ENCODE measurements at regions not wholly inside any gene's neighbourhood (a gene's known extent, or its start where the extent isn't known, plus 50 kb on each side); places are given as distances from the start of the nearest gene placed in this dataset.

DNA sequence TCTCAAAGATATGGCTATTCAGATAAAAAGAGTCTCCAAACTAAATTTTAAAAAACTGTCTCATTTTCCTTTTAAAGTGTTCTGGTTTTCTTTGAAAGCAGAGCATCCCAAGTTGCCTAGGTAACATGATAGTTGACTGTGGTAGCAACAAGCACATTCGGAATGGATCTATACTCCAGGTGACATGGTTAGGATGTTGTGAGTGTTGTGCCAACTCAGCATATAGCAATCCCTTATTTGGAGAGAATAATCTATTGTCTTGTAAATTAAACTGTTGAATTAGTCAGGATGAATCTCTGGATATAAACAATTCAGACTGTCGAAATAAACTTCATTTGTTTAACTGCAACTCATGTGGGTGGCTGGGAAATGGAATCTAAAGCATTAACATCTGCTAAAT is 418.6 kb downstream of the TUSC7 start:
- no peak for DNase-seq (ENCODE audit: low read depth)

DNA sequence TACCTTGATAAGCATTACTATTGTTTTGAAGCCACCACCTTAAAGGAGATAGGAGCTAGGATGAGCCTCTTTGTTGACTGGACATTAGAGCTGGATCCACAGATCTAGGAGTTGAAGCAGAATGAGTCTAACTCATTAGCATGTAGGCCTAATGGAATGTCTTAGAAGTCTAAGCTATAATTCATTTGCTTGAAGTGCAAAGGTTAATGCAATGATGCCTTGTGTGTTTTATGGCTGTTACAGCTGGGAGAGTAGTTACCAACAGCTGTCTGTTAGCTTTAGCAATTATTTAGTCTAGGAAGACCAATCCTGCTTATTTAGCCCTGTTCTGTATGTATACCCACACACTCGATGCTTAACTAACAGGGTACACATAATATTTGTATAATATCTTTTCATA is 419.3 kb downstream of the TUSC7 start:
- no peak for DNase-seq (ENCODE audit: low read depth)

DNA sequence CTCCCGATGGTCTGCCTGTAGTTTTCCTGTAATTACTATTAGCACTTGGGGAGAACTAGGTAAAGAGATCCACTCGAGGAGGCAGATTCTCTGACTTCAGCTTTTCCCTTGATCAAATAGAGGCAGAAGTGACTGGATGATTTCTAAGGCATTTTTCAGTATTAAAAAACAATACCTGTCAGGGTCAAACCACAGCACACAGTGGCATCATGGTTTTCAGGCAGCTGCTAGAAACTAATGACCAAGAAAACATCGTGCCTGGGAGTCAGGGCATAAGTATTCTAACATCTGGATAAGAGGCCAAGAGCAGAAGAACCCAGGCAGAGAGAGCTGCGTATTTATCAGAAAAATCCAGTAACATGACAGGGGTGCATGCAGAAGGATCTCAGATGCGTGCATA is 419.9 kb downstream of the TUSC7 start:
- DNase-seq (ENCODE audit: low read depth), result no peak

DNA sequence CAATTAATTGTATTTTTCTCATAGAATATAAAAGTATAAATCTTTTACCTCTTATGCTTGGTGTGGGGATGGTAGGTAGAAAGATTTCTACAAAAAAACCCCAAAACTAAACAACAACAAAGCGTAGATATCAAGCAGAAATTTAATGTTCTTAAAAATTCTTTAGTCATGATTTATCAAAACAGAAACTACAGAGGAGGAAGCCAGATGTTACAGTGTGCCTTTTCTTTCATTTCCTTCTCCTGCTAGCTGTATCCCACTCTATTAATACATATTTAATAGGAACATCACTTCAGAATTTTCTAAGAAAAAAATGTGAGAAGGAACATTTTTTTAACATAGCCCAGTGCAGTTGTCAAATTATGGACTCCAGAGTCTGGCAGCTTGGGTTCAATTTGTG is 420.6 kb downstream of the TUSC7 start:
- DNase-seq (ENCODE audit: low read depth), result no peak

DNA sequence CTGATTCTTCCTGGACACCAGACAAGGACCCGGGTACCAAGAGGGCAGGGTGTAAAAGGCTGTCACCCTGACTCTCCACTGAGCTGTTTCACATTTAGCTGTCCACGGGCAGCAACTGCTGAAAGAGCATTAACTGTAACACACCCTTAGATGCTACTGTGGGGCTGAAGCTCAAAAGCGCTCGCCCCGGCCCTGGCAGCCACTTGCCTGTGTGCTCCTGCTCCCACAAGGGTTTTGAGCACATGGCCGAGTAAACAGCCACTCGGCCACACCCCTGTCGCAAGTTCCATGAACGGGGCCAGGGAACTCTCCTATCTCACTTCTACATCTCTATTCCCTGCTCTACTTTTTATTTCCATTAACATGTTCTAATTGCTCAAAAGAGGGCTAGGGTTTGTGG is 421.7 kb downstream of the TUSC7 start:
- DNase-seq (ENCODE audit: low read depth), result no peak

DNA sequence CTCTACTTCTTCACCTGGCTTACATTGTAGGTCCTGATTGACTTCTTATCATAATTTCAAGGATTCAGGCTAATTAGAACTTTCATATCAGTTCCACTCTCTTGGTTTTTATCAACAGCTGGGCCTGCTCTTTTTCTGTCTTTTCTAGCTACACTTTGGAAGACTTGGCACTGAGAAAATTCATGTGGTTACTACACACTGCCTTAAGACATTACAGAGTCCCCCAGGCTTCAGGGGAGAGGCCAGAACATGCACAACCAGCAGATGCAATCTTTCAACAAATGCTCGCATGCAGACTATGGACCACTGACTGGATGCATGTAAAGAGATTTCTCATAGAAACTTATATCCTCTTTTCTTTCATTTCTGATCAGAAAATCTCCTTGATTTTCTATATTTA is 423.5 kb downstream of the TUSC7 start:
- no peak for DNase-seq (ENCODE audit: low read depth)

DNA sequence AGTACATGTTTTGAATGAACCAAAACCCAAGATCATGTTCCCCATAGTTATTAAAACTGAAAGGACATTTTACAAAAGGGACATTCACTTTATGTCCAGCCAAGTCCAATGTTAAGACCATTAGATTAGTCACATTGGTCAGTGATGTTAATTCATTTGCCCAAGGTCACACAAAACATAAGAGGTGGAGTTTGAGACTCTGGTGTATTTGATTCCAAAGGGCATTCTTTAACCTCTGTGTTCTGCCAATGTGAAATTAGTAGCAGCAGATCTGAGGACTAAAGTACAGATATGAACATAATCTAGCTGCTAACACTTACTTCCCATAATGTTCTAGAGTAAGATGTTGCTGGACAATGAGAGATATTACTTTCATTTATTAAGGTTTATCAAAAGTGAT is 425.6 kb downstream of the TUSC7 start:
- no peak for DNase-seq (ENCODE audit: low read depth)

DNA sequence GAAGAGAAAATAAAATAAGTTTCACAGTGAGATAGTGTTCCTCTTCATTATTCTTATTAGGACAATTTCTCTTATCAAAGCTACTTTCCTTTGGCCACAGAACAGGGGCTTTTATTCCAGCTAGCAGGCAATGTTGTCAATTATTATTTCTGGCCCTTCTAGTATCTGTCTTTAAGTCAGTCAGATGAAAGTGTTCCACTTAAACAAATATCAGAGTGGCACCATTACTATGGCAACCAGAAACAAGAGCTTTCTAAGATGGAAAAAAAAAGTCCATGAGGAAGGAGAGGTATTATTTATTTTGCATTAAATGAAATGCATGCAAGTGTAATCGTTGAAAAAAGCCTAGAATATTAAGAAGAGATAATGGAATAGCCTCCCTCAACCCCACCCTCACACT is 426.4 kb downstream of the TUSC7 start:
- no peak for DNase-seq (ENCODE audit: low read depth)

DNA sequence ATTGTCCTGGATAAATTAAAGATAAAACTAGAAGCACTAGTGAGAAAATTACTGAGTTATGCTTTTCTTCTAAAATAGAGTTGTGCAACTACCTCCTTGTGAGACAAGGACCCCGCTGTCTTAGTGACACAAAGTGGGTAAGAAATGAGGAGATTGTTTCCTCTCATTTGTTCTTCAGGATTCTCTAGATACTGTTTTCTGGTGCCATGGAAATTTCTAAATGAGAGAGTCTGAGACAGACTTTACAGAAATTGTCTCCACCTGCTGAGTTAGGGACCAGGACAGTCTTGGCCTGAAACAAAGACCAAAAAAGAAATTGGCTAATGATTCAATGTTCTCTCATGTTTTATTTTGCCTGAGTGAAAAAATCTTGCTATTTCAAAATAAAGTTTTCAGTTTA is 427.5 kb downstream of the TUSC7 start:
- DNase-seq (ENCODE audit: low read depth), result no peak

DNA sequence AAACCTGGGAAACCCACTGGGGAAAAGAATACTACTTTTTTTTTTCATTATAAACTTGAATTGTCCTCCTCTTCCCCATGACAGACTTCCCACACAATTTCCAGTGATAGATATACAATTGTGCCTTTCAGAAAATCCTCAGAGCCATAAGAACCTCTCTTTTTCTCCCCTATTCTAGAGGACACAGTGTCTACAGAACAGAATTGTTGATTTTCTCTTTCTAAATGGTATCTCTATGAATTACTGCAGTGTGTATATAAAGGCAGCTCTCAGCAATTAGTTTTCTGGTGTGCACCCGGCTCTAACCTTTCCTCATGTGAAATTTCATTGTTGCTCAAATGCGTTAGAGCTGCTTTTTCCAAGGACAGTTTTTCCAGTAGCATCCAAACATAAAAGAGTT is 430.1 kb downstream of the TUSC7 start:
- DNase-seq (ENCODE audit: low read depth), result no peak

DNA sequence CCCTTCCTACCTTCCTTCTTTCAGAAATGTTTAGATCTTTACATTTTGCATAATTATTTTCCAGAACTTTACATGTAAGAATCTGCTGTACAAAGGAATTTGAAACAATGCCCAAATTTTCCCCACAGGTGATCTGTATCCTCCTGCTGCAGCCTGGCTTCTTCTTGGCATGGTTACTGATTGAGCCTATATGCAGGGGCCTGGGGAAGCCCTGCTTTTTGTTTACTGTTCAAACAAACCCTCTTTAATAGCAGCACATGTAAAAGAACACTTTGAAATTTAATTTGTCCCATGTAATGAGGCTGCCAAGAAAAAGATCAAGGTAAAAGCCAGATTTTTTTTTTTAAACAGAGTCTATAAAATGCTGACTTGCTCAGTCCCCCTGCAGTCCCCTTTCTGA is 432.2 kb downstream of the TUSC7 start:
- DNase-seq (ENCODE audit: low read depth), result no peak

DNA sequence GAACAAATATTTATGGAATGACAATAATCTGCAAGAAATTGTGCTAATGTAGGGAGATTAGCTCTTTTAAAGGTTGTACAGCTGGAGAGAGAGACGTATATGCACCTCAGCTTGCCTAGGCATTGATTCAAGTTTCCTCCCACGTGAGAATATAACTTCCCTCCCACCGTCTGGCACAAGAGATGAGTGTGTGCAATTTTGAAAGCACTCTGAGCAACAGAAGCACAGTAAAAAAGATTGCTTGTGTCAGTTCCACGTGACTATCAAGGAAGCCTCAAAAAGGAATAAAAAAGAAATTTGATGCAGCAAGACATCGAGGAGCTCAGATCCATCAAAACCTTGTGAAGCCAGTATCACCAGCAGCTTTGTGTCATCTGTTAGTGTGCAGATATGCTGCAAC is 435.3 kb downstream of the TUSC7 start:
- no peak for DNase-seq (ENCODE audit: low read depth)

DNA sequence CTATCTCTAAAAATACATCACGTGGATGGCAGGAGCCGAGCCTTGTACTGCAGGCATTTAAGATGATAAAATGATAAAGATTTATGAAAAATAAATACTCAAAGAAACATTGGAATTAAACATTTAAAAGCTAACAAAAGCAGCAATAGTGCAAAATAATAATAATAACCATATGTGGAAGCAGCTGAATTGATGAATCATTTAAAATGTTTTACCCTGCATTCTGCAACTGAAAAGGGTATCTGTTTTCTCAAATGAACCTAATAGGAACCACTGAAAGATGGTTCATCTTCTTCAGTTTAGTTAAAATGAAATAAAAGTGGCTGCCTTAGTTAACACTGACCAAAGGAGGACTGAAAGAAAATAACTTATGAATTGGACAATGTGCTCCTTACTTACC is 436.1 kb downstream of the TUSC7 start:
- DNase-seq (ENCODE audit: low read depth), result no peak

DNA sequence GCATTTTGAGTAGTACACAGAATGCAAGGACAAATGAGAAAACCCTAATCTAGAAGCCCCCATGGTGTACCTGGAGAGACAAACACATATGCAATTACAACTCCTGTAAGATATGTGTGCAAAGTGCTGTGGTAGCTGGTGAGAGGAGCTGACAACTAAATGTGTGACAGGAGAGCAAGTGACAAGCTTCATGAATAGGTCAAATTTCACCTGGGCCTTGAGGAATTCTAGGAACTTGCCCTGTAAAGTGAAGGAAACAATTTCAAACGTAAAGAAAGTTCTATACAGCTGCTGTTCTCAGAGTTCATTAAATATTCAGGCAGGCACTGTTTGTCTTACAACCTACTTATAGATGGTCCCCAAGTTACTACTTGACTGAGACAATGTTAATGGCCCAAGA is 437.0 kb downstream of the TUSC7 start:
- no peak for DNase-seq (ENCODE audit: low read depth)

DNA sequence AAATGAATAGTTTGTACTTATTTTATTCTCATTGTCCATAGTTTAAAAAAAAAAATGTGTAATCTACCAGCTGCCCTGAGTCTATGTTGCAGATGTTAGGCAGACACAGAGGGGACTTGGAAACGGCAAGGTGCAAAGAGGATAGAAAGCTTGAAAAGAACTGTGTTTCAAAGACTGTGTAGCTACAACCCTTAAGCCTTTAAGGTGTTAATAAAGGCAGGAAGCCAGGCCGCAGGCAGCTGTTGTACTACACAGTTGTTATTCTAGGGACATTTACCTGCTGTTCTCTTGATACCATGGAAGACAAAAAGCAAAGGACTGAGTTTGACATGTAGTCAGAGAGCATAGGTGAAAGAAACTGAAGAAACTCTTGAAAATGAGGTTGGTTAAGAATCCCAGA is 440.0 kb downstream of the TUSC7 start:
- DNase-seq (ENCODE audit: low read depth), result no peak

DNA sequence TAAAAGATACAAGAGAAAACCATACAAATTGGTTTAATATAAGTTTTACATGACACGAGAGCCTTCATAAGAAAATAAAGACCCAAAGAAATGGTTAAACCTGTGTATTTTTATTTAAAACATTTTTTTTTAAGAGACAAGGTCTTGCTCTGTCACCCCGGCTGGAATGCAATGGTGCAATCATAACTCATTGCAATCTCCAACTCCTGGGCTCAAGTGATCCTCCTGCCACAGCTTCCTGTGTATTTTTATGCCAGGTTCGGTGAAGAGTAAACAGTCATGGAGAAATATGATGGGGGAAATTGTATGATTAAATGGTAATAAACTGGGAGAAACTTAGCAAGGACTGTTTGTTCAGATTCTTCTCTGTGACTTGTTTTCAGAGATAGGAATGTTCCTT is 441.0 kb downstream of the TUSC7 start:
- no peak for DNase-seq (ENCODE audit: low read depth)

DNA sequence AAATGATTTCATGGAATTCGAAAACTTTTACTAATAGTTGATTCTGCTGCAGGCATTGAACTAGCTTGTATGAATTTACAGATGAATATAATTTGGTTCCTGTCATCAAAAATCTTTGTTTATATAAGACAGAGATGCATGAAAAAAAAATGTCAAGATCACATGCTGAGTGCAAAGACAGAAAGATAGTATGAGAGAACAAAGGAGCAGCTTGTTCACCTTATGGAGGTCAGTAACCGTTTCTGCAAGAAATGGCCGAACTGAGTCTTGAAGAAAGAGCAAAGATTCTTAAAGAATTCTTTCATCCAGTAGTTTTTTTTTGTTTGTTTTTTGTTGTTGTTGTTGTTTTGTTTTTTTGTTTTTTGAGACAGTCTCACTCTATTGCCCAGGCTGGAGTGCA is 450.6 kb downstream of the TUSC7 start:
- no peak for DNase-seq (ENCODE audit: low read depth)

DNA sequence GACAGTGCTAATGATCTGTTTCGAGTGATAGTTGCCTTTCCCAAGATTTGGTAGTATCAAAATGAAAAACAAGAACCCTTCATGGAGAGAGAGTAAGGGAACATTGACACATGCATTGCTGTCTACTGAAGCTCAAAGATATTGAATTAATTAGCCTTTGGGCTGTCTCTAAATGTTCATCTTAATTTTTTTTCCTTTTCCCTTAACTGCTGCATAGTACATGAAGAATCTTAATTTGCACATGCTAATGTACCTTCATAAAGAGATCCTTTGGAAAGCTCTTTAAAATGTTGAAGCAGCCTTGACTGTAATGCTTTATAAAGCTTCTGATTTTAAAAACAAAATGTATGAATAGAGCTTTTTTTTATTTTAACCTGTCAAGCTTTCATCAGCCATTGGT is 452.2 kb downstream of the TUSC7 start:
- no peak for DNase-seq (ENCODE audit: low read depth)

DNA sequence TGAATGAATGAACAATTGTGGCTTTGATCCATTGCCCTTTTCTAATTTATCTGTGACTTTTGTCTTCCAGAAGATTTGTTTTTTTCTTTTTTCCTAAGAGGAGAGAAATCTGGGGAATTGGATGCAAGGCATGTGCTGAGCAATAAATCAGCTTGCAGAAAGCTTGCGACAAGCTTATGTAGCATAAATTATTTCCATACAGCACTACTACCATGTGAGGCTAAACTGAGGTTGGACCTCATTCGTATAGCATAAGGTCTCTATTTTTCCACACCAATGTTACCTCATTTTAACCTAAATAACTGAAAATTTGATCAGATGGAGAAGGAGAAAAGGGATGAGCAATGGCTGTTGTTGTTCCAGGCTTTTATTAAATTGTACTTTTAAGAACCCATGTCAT is 455.6 kb downstream of the TUSC7 start:
- DNase-seq (ENCODE audit: low read depth), result no peak

DNA sequence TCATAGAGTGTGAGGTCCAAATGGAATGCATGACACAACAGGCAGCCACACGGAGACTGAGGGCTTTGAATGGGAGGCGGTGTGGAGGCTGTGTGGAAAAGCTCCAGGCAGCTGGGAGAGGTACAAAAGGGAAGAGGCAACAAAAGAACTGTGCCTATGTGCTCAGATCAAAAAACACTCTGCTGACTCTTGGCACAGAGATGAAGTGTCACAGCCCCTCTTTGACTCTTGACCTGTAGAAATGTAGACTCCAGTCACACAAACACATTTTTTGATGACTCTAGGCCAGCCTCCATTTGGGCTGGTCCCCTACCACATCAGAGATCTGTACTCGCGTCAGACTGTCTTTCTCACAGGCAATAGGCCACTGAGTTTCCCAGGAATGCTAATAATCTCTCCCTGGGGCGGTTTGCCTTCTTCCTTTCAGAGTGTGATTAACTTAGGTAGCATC is 456.0 kb downstream of the TUSC7 start:
- DNase-seq (ENCODE audit: low read depth), result peak; percentile 2

DNA sequence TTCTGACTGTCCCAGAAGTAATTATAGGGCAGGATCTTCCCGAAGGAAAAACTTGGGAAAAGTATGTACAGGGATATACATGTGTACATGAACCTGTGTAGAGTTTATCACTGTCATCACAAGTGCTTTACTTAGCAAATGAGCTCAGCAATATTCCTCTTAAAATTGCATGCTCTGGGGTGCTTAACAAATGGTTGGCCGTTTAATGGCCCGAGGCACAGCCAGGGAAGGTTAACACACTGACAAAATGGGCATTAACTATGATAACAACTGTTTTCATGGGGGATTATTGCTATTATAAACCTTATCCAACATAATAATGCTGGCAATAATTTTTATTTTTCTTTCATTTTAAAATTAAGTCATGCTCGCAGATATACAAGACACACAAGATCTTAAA is 459.3 kb downstream of the TUSC7 start:
- DNase-seq (ENCODE audit: low read depth), result no peak

DNA sequence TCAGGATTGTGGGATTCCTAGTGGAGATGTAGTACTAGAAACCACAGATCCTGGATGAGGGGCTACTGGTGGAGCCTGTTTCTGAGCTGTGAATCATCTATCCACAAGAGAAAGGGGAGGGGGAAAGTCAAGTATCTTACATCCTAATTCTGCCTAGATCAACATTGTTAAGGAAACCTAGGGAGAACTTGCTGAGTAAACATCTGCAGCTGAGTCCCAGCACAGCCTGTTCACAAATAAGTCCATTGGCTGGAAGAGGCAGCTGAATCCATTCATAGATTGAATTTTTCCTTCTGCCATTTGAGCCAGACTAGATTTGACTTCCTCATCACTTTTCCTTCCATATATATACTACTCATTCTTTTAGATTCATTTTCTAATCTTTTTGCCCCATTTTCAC is 460.5 kb downstream of the TUSC7 start:
- DNase-seq (ENCODE audit: low read depth), result no peak

DNA sequence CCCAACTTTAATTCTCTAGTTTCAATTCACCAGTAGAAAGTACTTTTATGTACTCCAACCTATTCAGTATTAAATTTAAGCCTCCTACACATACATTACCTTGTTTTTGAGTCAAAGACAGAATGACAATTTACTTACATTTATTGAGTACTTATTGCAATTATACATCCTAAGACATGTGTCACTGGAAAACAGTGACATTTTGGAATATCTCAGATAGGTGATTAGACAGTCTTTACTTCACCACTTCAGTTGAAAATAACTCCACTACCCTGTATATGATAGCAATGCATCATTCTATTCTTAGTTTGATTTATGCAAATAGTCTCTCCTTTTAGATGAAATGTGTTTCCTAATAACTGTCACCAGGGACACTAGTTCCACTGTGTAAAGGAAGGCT is 461.5 kb downstream of the TUSC7 start:
- DNase-seq (ENCODE audit: low read depth), result no peak

DNA sequence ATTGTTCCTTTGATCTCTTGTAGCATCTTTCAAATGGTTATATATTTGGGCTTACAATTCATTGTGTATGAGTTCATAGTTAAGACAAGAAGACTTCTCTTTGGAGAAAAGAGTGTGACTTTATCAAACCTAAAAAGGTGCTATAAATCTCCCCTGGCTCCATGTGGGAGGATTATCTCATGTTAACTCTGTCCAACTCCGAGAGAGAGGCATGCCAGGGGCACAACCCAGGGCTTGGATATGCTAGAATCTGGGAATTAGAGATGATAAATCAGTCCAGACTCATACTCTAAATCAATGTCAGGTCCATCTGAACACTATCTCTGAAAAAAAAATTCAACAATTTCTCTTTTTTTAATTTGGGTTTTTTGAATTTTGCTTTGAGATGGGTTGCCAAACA is 462.8 kb downstream of the TUSC7 start:
- no peak for DNase-seq (ENCODE audit: low read depth)

DNA sequence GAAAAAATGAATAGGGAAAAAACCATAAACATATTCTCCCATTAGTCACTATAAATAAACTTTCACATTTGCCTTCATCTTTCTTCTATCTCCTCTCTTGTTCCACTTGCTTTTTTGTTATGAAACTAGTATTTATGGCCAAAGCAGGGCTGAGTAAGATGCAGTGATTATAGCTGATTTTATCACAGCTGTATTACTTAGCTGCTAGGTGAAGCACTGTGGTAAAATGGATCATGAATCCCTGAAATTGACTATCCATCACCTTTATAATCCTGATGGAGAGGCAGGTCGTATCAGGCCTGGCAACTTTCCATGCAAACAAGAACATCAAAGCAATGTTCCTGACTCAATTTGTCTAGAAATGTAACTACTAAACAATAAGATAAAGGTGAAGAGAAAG is 471.6 kb downstream of the TUSC7 start:
- DNase-seq (ENCODE audit: low read depth), result no peak

Data from M059J (cell line).